HL-60 (cell line): ENCODE measurements at regions not wholly inside any gene's neighbourhood (a gene's known extent, or its start where the extent isn't known, plus 50 kb on each side); places are given as distances from the start of the nearest gene placed in this dataset.

Source experiments
- DNase-seq, 2 experiments: peaks; one replicate each; pipeline ENCODE4 v3.0.0-alpha.2; 2010 to 2020; ENCODE audit warnings: low read depth in 1 of 2, low spot score in 1 of 2
- H3K27ac ChIP-seq: fragments of 250-450 bp; sonication (Bioruptor Pico); replicated peaks from 2 replicates; pipeline ENCODE4 v1.5.1; 2020; ENCODE audit warnings: mild to moderate bottlenecking, moderate library complexity
- H3K27me3 ChIP-seq: fragments of 250-450 bp; sonication (Bioruptor Pico); 2 replicates; pipeline ENCODE4 v1.5.1; 2021; ENCODE audit warnings: mild to moderate bottlenecking, moderate library complexity; ENCODE audit not compliant: insufficient read depth, poor library complexity, severe bottlenecking
- H3K4me3 ChIP-seq: replicated peaks from 2 replicates; pipeline ENCODE4 v1.5.1; 2011; ENCODE audit warnings: mild to moderate bottlenecking, control low read depth, low read length; ENCODE audit not compliant: insufficient read depth
- CTCF ChIP-seq: IDR thresholded peaks from one replicate; pipeline ENCODE4 v1.5.1; 2011; ENCODE audit warnings: low read length, control low read depth, inconsistent platforms; ENCODE audit not compliant: insufficient read depth
- GABPA ChIP-seq: IDR thresholded peaks from 2 replicates; pipeline ENCODE4 v1.6.1; 2012; ENCODE audit warnings: low read depth
- POLR2AphosphoS5 ChIP-seq: IDR thresholded peaks from 2 replicates; pipeline ENCODE4 v1.6.1; 2012; ENCODE audit warnings: low read depth
- SPI1 ChIP-seq: IDR thresholded peaks from 2 replicates; pipeline ENCODE4 v1.6.1; 2012; ENCODE audit warnings: low read depth, mild to moderate bottlenecking, borderline replicate concordance
- TF ChIP-seq, protein P1 (sequence below): IDR thresholded peaks from 2 replicates; pipeline ENCODE4 v1.6.1; 2012; ENCODE audit warnings: low read depth; ENCODE audit not compliant: insufficient replicate concordance

DNA sequence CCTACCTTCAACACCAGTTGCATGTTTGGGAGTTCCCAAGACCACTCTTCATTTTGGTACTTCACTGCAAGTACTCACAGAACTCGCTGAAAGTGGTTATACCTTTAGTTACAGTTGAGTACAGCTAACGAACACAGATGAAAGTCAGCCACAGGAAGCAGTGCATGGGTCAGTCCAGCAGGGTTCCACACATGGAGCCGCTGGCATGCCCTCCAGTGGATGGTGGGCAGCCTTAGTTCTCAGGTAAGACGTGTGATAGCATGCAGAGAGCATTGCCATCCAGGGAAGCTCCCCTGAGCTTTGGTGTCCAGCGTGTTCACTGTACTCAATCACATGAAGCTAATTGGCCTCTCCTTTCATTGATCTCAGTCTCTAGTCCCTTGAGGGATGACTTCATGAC is 815.3 kb downstream of the RNF144A start:
- Histone ChIP-seq H3K27ac (no peak overlapping the region), H3K27me3 (no peaks in the 10 kb centered on the region), H3K4me3 (no peak overlapping the region)
- TF ChIP-seq CTCF (no peak), POLR2AphosphoS5 (no peak), SPI1 (no peak), GABPA (no peak)
- TF ChIP-seq, protein P1, sequence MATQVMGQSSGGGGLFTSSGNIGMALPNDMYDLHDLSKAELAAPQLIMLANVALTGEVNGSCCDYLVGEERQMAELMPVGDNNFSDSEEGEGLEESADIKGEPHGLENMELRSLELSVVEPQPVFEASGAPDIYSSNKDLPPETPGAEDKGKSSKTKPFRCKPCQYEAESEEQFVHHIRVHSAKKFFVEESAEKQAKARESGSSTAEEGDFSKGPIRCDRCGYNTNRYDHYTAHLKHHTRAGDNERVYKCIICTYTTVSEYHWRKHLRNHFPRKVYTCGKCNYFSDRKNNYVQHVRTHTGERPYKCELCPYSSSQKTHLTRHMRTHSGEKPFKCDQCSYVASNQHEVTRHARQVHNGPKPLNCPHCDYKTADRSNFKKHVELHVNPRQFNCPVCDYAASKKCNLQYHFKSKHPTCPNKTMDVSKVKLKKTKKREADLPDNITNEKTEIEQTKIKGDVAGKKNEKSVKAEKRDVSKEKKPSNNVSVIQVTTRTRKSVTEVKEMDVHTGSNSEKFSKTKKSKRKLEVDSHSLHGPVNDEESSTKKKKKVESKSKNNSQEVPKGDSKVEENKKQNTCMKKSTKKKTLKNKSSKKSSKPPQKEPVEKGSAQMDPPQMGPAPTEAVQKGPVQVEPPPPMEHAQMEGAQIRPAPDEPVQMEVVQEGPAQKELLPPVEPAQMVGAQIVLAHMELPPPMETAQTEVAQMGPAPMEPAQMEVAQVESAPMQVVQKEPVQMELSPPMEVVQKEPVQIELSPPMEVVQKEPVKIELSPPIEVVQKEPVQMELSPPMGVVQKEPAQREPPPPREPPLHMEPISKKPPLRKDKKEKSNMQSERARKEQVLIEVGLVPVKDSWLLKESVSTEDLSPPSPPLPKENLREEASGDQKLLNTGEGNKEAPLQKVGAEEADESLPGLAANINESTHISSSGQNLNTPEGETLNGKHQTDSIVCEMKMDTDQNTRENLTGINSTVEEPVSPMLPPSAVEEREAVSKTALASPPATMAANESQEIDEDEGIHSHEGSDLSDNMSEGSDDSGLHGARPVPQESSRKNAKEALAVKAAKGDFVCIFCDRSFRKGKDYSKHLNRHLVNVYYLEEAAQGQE: no peak
- DNase-seq: no peak

GRCh38 chr2:7736646-7737305 is 819.6 kb downstream of the RNF144A start:
- TF ChIP-seq GABPA (no peak), POLR2AphosphoS5 (no peak), SPI1 (no peak), CTCF (no peak)
- TF ChIP-seq, protein P1: no peak
- Histone ChIP-seq H3K27me3 (no peaks in the 10 kb centered on the region), H3K4me3 (no peak overlapping the region), H3K27ac (no peak overlapping the region)
- DNase-seq: no peak

DNA sequence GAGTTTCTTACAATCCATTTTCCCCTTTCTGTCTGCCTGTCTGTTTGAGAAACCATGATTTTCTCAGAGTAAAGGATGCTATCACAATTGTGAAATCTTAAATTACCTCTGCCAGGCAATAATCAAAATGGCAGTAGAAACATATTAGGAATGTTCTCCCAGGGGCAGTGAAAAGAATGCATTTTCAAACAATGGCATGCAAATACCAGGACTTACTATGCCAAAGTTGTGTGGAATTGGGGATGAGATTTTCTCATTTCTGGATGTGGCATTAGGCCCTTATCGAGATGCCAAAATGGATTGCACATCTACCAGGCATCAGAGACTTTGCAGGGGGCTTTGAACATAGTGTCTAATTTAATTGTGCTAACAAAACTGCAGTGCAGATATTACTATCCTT is 821.4 kb downstream of the RNF144A start:
- no peak overlapping the region for H3K4me3 ChIP-seq
- no peak for DNase-seq
- H3K27ac ChIP-seq: no peak overlapping the region
- TF ChIP-seq SPI1: no peak
- no peak for TF ChIP-seq CTCF
- no peak for TF ChIP-seq GABPA
- TF ChIP-seq, protein P1: no peak
- no peak for TF ChIP-seq POLR2AphosphoS5
- H3K27me3 ChIP-seq: no peaks in the 10 kb centered on the region
